Tibial nerve (tissue), 4 donors: ENCODE measurements at regions not wholly inside any gene's neighbourhood (a gene's known extent, or its start where the extent isn't known, plus 50 kb on each side); places are given as distances from the start of the nearest gene placed in this dataset.
"Not testable (repeated sequence)": the region's sequence is repeated elsewhere in the genome, so short reads cannot be mapped to it uniquely, and the experiment has no call there.

Experiments used
- DNase-seq, 2 donors: peaks; one replicate each; pipeline ENCODE4 v3.0.0-alpha.2; 2019; ENCODE audit warnings: low spot score in 2 of 2
- H3K27ac ChIP-seq, 4 donors: fragments of 200-600 bp; sonication (generic) in 3 of 4; one replicate each; pipeline ENCODE4 v1.5.1; 2017 to 2019; ENCODE audit warnings: mild to moderate bottlenecking in 1 of 4
- H3K27me3 ChIP-seq, 2 donors: fragments of 200-600 bp; sonication (generic) in 1 of 2; one replicate each; pipeline versions ENCODE4 v1.5.1 to v1.6.0; 2017 to 2019
- H3K36me3 ChIP-seq, 3 donors: fragments of 200-600 bp; sonication (generic); one replicate each; pipeline ENCODE4 v1.5.1; 2018 to 2019
- H3K4me1 ChIP-seq, 4 donors: fragments of 200-600 bp; sonication (generic) in 3 of 4; one replicate each; pipeline ENCODE4 v1.5.1; 2017 to 2019
- H3K4me3 ChIP-seq, 4 donors: fragments of 200-600 bp; sonication (generic) in 3 of 4; one replicate each; pipeline ENCODE4 v1.5.1; 2017 to 2019; ENCODE audit warnings: mild to moderate bottlenecking in 1 of 4, moderate library complexity in 1 of 4
- H3K9me3 ChIP-seq, 4 donors: fragments of 200-600 bp; sonication (generic) in 3 of 4; one replicate each; pipeline ENCODE4 v1.5.1; 2017 to 2019
- EP300 ChIP-seq, 2 donors: sonication (generic); formaldehyde crosslinking; IDR thresholded peaks; one replicate each; pipeline ENCODE4 v1.6.1; 2017; ENCODE audit warnings: antibody characterized with exemption in 2 of 2, mild to moderate bottlenecking in 1 of 2
- POLR2A ChIP-seq, 2 donors: fragments of 450-650 bp; IDR thresholded peaks; one replicate each; pipeline ENCODE4 v1.6.1; 2017; ENCODE audit warnings: antibody characterized with exemption in 2 of 2, mild to moderate bottlenecking in 2 of 2, moderate library complexity in 2 of 2
- WGBS, 2 donors: methylation state at CpG; one replicate each; pipeline ENCODE4 v1.1.5; 2018; 5-methylcytosine and 5-hydroxymethylcytosine counted together
- TF ChIP-seq, protein P1 (sequence below), 5 experiments: fragments of 200-600 bp in 3 of 5; fragments of 450-650 bp in 2 of 5; sonication (generic) in 3 of 5; IDR thresholded peaks; one replicate each; pipeline ENCODE4 v1.5.1; 2016 to 2019; ENCODE audit warnings: antibody characterized with exemption in 5 of 5, mild to moderate bottlenecking in 3 of 5, moderate library complexity in 2 of 5

DNA sequence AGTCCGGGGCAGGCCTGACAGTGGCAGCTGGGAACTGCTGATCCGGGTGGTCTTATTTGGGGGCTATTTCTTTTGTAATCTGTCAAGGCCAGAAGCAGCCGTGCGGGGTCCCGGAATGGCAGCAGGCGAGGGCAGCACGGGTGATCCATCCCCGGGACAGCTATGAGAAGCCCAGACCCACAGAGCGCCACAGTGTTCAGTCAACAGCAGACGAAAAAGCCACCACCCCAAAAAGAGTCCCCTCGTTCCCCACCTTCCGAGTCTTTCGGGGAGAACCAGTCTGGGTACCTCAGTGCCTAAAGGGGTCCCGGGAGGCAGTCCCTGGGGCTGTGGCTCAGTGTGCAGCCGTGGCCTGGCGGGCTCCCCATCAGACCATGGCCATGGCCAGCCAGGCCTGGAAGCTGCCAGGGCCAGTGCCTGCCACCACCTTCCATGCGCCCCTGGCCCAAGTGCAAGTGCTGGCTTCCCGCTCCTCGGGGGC lies 125.1 kb upstream of the KCTD7 start:
- H3K27me3 ChIP-seq, result peaks cover 0 to 16% of the 10 kb centered on the region in 2 donors
- H3K27ac ChIP-seq, result no peak overlapping the region
- no peaks in the 10 kb centered on the region for H3K9me3 ChIP-seq
- 74 to 88% methylated on average over 11 to 18 of the region's 19 CpGs for WGBS, 2 donors
- H3K4me3 ChIP-seq, result no peak overlapping the region
- peaks cover 0 to 12% (median 0%) of the 10 kb centered on the region in 3 donors for H3K36me3 ChIP-seq
- TF ChIP-seq, protein P1, sequence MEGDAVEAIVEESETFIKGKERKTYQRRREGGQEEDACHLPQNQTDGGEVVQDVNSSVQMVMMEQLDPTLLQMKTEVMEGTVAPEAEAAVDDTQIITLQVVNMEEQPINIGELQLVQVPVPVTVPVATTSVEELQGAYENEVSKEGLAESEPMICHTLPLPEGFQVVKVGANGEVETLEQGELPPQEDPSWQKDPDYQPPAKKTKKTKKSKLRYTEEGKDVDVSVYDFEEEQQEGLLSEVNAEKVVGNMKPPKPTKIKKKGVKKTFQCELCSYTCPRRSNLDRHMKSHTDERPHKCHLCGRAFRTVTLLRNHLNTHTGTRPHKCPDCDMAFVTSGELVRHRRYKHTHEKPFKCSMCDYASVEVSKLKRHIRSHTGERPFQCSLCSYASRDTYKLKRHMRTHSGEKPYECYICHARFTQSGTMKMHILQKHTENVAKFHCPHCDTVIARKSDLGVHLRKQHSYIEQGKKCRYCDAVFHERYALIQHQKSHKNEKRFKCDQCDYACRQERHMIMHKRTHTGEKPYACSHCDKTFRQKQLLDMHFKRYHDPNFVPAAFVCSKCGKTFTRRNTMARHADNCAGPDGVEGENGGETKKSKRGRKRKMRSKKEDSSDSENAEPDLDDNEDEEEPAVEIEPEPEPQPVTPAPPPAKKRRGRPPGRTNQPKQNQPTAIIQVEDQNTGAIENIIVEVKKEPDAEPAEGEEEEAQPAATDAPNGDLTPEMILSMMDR (IDR thresholded peaks at IDR 0.05), result no peak
- TF ChIP-seq EP300 (IDR thresholded peaks at IDR 0.05), result no peak
- TF ChIP-seq POLR2A (IDR thresholded peaks at IDR 0.05), result no peak
- no peak for DNase-seq
- H3K4me1 ChIP-seq, result peaks cover 0 to 8% (median 0%) of the 10 kb centered on the region in 4 donors

DNA sequence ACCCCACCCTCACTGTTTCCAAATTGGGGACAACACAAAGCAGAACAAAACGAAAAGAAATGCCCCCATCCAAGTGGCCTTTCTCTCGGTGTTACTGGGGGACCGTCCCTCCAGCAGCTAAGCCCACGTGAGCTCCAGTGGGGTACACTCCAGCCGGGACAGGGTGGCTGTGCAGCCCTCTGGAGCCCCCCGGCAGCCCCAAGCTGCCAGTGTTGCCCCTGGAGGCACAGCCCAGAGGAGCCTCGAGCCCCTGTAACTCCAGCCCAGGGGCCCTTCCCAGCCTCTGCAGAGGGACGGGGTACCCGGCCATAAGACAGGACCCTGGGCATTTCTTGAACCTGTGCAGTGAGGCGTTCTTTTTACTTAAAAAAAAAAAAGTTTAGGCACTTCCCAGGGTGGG lies 124.5 kb upstream of the KCTD7 start:
- 73 to 76% methylated on average over 10 of the region's 10 CpGs for WGBS, 2 donors
- TF ChIP-seq EP300 (IDR thresholded peaks at IDR 0.05) (no peak), POLR2A (IDR thresholded peaks at IDR 0.05) (no peak)
- TF ChIP-seq, protein P1 (IDR thresholded peaks at IDR 0.05), result no peak
- no peak overlapping the region for H3K27ac ChIP-seq
- peaks cover 0 to 8% (median 0%) of the 10 kb centered on the region in 4 donors for H3K4me1 ChIP-seq
- peaks cover 0 to 10% (median 0%) of the 10 kb centered on the region in 3 donors for H3K36me3 ChIP-seq
- peaks cover 0 to 16% of the 10 kb centered on the region in 2 donors for H3K27me3 ChIP-seq
- H3K9me3 ChIP-seq, result no peaks in the 10 kb centered on the region
- H3K4me3 ChIP-seq, result no peak overlapping the region
- DNase-seq, result no peak

DNA sequence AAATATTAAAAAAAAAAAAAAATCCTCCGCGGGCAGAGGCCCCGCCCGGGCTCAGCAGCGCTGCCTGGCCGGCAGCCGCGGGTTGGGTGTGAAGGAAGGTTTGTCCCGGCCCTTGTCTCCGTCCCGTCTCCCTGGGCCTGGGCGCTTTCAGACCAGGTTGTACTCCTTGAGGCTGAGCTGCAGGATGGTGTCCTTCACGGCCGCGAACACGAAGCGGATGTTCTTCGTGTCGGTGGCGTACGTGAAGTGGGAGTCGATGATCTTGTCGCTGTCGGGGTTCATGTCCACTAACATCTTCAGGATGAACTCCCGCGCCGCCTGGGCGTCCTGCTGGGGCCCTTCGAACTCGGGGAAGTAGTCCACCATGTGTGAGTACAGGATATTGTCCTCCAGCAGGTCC lies 123.7 kb upstream of the KCTD7 start:
- no peak for DNase-seq
- 96% methylated on average over 30 of the region's 30 CpGs for WGBS, 2 donors
- peaks cover 0 to 8% (median 0%) of the 10 kb centered on the region in 4 donors for H3K4me1 ChIP-seq
- H3K27ac ChIP-seq, result no peak overlapping the region
- H3K36me3 ChIP-seq, result peaks cover 0 to under 1% (median 0%) of the 10 kb centered on the region in 3 donors
- H3K4me3 ChIP-seq, result no peak overlapping the region
- peaks cover 0 to 16% of the 10 kb centered on the region in 2 donors for H3K27me3 ChIP-seq
- TF ChIP-seq, protein P1 (IDR thresholded peaks at IDR 0.05), result no peak
- TF ChIP-seq EP300 (IDR thresholded peaks at IDR 0.05), result no peak
- no peak for TF ChIP-seq POLR2A (IDR thresholded peaks at IDR 0.05)
- no peaks in the 10 kb centered on the region for H3K9me3 ChIP-seq

DNA sequence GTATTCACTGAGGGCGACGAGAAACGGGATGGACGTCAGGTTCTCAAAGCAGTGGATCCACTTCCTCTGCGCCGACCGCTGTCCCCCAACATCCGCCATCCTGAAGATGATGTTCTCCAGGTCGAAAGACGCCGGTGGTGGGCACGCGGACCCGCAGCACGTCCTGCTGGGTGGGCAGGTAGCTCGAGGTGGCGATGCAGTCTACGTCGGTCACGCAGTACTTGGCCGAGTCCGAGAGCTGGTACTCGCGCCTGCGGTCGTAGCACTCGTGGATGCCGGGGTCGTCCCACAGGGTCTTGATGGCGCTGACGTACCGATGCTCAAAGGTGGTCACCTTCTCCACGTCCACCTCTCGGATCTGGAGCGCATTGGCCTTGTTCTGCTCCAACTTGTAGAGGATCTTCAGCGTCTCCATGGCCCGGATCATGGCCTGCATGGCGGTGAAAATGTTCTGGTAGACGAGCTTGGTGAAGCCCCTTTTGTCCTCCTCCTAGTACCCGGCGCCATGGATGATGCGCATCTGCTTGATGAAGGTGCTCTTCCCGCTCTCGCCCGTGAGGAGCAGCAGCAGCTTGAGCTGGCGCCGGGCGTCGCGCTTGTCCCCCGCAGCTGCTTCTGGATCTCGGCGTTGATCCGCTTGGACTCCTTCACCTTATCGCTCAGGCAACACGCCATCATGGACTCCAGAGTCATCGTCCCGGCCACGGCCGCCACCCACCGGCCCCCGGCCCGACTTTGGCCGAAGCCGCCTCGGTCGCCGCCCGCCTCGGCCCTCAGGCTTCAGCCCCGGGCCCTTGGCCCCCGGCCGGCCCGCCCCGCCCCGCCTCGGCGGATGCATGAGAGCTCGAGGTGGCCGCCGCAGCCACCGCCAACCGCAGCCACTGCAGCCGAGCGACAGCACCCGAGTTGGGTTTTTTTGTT lies 122.9 kb upstream of the KCTD7 start:
- Histone ChIP-seq H3K4me3 (peak overlapping the region in 2 of 4 donors; percentile 7 to 47), H3K27ac (no peak overlapping the region), H3K4me1 (peaks cover 0 to 8% (median 0%) of the 10 kb centered on the region in 4 donors), H3K27me3 (peaks cover 0 to 16% of the 10 kb centered on the region in 2 donors), H3K9me3 (no peaks in the 10 kb centered on the region), H3K36me3 (no peaks in the 10 kb centered on the region)
- TF ChIP-seq POLR2A (IDR thresholded peaks at IDR 0.05), result no peak
- no peak for TF ChIP-seq EP300 (IDR thresholded peaks at IDR 0.05)
- TF ChIP-seq, protein P1 (IDR thresholded peaks at IDR 0.05), result no peak
- 58 to 65% methylated on average over 74 to 85 of the region's 86 CpGs for WGBS, 2 donors
- no peak for DNase-seq

DNA sequence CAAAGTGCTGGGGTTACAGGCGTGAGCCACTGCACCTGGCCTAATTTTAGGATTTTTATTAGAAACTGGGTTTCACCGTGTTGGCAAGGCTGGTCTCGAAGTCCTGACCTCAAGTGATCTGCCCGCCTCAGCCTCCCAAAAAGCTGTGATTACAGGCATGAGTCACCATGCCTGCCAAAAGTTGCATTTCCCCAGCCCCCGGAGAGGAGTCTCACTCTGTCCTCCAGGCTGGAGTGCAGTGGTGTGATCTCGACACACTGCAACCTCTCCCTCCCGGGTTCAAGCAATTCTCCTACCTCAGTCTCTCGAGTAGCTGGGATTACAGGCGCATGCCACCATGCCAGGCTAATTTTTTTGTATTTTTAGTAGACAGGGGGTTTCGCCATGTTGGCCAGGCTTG lies 122.0 kb upstream of the KCTD7 start:
- not testable (repeated sequence) for H3K36me3 ChIP-seq, H3K27ac ChIP-seq, DNase-seq, H3K9me3 ChIP-seq, H3K4me1 ChIP-seq
- Histone ChIP-seq H3K4me3 (peak overlapping the region in 1 of 4 donors; percentile 7), H3K27me3 (peaks cover 0 to 16% of the 10 kb centered on the region in 2 donors)
- WGBS, 2 donors, result 74 to 80% methylated on average over 10 of the region's 10 CpGs
